GM11168 (cell line): ENCODE measurements at regions not wholly inside any gene's neighbourhood (a gene's known extent, or its start where the extent isn't known, plus 50 kb on each side); places are given as distances from the start of the nearest gene placed in this dataset.

ENCODE experiments used
- in situ Hi-C: fragments of 300-500 bp; cut with MboI; formaldehyde crosslinking; loops from one replicate; pipeline ENCODE4 v1.12.0; 2022; ENCODE audit warnings: low sequenced_read_pairs; ENCODE audit not compliant: unreplicated experiment

GRCh38 chr1:34270181-34270580 lies 93.5 kb downstream of the C1orf94 start:
- in situ Hi-C loops = no loop called here

- in situ Hi-C loops = no loop called here
These were observed 95.4 kb downstream of the C1orf94 start for GRCh38 chr1:34272152-34272551.

GRCh38 chr1:34275150-34275549 lies 98.4 kb downstream of the C1orf94 start:
- in situ Hi-C loops = no loop called here

- in situ Hi-C loops = no loop called here
These were observed 99.9 kb downstream of the C1orf94 start for GRCh38 chr1:34276606-34277005.

- in situ Hi-C loops = no loop called here
These were observed 100.4 kb downstream of the C1orf94 start for GRCh38 chr1:34277150-34277549.

- in situ Hi-C loops = no loop called here
These were observed 101.5 kb downstream of the C1orf94 start for GRCh38 chr1:34278211-34278610.

- in situ Hi-C loops = no loop called here
These were observed 103.3 kb downstream of the C1orf94 start for GRCh38 chr1:34279971-34280370.

GRCh38 chr1:34280509-34280908 lies 103.8 kb downstream of the C1orf94 start:
- in situ Hi-C loops = no loop called here

GRCh38 chr1:34283142-34283541 lies 106.4 kb downstream of the C1orf94 start:
- in situ Hi-C loops = no loop called here

- in situ Hi-C loops = no loop called here
These were observed 109.8 kb downstream of the C1orf94 start for GRCh38 chr1:34286511-34286910.

GRCh38 chr1:34290831-34291230 lies 114.1 kb downstream of the C1orf94 start:
- in situ Hi-C loops = no loop called here

- in situ Hi-C loops = no loop called here
These were observed 115.8 kb downstream of the C1orf94 start for GRCh38 chr1:34292472-34292871.

- in situ Hi-C loops = no loop called here
These were observed 119.4 kb downstream of the C1orf94 start for GRCh38 chr1:34296059-34296458.

- in situ Hi-C loops = no loop called here
These were observed 126.1 kb downstream of the C1orf94 start for GRCh38 chr1:34302798-34303197.

GRCh38 chr1:34303218-34303617 lies 126.5 kb downstream of the C1orf94 start:
- in situ Hi-C loops = no loop called here

GRCh38 chr1:34306568-34306967 lies 129.9 kb downstream of the C1orf94 start:
- in situ Hi-C loops = no loop called here

GRCh38 chr1:34312359-34312758 lies 135.7 kb downstream of the C1orf94 start:
- in situ Hi-C loops = no loop called here

GRCh38 chr1:34315974-34316373 lies 139.3 kb downstream of the C1orf94 start:
- in situ Hi-C loops = no loop called here

GRCh38 chr1:34316773-34317172 lies 140.1 kb downstream of the C1orf94 start:
- in situ Hi-C loops = no loop called here

- in situ Hi-C loops = no loop called here
These were observed 142.5 kb downstream of the C1orf94 start for GRCh38 chr1:34319218-34319617.

- in situ Hi-C loops = no loop called here
These were observed 143.5 kb downstream of the C1orf94 start for GRCh38 chr1:34320053-34320669.

GRCh38 chr1:34322969-34323368 lies 146.3 kb downstream of the C1orf94 start:
- in situ Hi-C loops = no loop called here
